Activated naive CD8-positive, alpha-beta T cell treated with anti-CD3 and anti-CD28 coated beads, Interleukin-2, amount 50 U/mL, for 24 hours (primary cell): ENCODE measurements at regions not wholly inside any gene's neighbourhood (a gene's known extent, or its start where the extent isn't known, plus 50 kb on each side); places are given as distances from the start of the nearest gene placed in this dataset.
"Not testable (repeated sequence)": the region's sequence is repeated elsewhere in the genome, so short reads cannot be mapped to it uniquely, and the experiment has no call there.

ENCODE experiments used
- ATAC-seq: fragments of 150-1000 bp; cut with Tn5 transposase; one replicate; pipeline ENCODE4 v1.10.0; 2021
- DNase-seq: peaks from one replicate; pipeline ENCODE4 v3.0.0; 2021
- H3K27ac Mint-ChIP-seq: one replicate; pipeline ENCODE4 v1.8.0; 2021; ENCODE audit warnings: mild to moderate bottlenecking, mixed read lengths
- H3K27me3 Mint-ChIP-seq: one replicate; pipeline ENCODE4 v1.8.0; 2021; ENCODE audit warnings: mixed read lengths
- H3K36me3 Mint-ChIP-seq: one replicate; pipeline ENCODE4 v1.8.0; 2021; ENCODE audit warnings: low read depth, mixed read lengths
- H3K4me1 Mint-ChIP-seq: one replicate; pipeline ENCODE4 v1.8.0; 2021; ENCODE audit warnings: mixed read lengths
- H3K4me3 Mint-ChIP-seq: one replicate; pipeline ENCODE4 v1.8.0; 2021; ENCODE audit warnings: mild to moderate bottlenecking, moderate library complexity, mixed read lengths
- H3K9me3 Mint-ChIP-seq: one replicate; pipeline ENCODE4 v1.8.0; 2021; ENCODE audit warnings: mixed read lengths

DNA sequence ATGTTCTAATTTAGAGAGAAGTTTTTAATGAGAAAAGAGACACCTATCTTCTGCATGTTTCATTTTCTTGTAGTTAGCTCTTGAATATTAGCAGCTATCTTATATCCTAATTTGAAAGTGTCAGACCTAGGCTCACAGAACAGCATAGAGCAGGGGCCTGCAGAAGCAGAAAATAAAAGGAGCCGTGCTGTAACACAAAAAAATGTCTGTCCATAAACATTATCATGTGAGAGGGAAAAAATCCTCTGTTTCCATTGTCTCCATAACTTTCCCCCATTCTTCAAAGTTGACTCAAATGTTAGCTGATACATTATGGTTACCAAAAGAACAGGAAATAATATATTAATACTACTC, 329.2 kb upstream of the EPHA5 start:
- Mint-ChIP-seq H3K4me1 (no peaks in the 10 kb centered on the region), H3K27me3 (no peaks in the 10 kb centered on the region), H3K36me3 (no peaks in the 10 kb centered on the region), H3K4me3 (no peak overlapping the region), H3K27ac (no peak overlapping the region), H3K9me3 (peaks cover 12% of the 10 kb centered on the region)
- ATAC-seq (no peak), DNase-seq (no peak)

DNA sequence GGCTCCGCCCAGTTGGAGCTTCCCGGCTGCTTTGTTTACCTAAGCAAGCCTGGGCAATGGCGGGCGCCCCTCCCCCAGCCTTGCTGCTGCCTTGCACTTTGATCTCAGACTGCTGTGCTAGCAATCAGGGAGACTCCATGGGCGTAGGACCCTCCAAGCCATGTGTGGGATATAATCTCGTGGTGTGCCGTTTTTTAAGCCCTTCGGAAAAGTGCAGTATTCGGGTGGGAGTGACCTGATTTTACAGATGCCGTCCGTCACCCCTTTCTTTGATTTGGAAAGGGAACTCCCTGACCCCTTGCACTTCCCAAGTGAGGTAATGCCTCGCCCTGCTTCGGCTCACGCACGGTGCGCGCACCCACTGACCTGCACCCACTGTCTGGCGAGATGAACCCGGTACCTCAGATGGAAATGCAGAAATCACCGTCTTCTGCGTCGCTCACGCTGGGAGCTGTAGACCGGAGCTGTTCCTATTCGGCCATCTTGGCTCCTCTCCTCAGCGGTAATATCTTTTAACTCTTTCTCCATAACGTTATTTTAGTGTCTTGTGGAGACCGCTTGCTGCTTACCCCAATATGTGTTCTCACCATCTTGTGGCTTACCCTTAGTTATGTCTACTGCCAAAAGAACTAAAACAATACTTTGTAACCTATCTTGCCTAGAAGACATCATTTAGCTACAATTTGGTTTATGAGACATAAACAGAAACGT, 328.7 kb upstream of the EPHA5 start:
- H3K4me1 Mint-ChIP-seq, H3K36me3 Mint-ChIP-seq, DNase-seq, ATAC-seq, H3K27ac Mint-ChIP-seq, H3K27me3 Mint-ChIP-seq, H3K4me3 Mint-ChIP-seq: not testable (repeated sequence)
- peaks cover 12% of the 10 kb centered on the region for H3K9me3 Mint-ChIP-seq

DNA sequence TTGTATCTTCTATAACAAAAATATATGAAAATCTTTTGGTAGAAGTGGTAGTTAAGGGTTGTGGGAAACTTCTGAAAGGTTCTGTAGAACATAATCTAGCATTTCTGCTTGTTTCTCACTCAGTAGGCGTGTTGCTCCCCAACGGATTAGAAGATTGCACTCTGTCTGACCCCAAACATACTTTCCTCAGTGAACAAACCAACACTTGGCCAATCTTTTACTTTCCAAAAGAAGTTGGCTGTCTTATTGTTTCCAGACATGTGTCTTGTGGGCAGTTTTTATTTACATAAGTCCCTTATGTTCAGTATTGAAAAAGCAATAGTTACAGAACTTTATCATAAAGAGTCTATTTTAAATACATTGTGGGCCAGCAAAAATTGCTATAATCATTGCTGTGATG, 312.8 kb upstream of the EPHA5 start:
- peaks cover 32% of the 10 kb centered on the region for H3K9me3 Mint-ChIP-seq

DNA sequence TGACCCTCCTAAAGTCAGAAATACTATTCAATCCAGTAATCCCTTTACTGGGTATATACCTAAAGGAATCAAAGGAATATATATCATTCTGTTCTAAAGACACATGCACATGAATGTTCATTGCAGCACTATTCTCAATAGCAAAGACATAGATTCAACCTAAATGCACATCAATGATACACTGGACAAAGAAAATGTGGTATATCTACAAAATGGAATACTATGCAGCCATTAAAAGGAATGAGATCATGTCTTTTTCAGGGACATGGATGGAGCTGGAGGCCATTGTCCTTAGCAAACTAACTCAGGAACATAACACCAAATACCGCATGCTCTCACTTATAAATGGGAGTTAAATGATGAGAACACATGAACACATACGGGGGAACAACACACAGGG, 306.0 kb upstream of the EPHA5 start:
- peaks cover 18% of the 10 kb centered on the region for H3K9me3 Mint-ChIP-seq
- DNase-seq (no peak), ATAC-seq (no peak)
- H3K27ac Mint-ChIP-seq = no peak overlapping the region
- no peaks in the 10 kb centered on the region for H3K4me1 Mint-ChIP-seq
- H3K4me3 Mint-ChIP-seq = no peak overlapping the region
- H3K27me3 Mint-ChIP-seq = no peaks in the 10 kb centered on the region
- no peaks in the 10 kb centered on the region for H3K36me3 Mint-ChIP-seq

More for the DNA sequence above, 312.8 kb upstream of the EPHA5 start:
- Mint-ChIP-seq H3K27ac (no peak overlapping the region), H3K27me3 (no peaks in the 10 kb centered on the region), H3K4me3 (no peak overlapping the region), H3K4me1 (no peaks in the 10 kb centered on the region), H3K36me3 (no peaks in the 10 kb centered on the region)
- no peak for DNase-seq
- no peak for ATAC-seq

DNA sequence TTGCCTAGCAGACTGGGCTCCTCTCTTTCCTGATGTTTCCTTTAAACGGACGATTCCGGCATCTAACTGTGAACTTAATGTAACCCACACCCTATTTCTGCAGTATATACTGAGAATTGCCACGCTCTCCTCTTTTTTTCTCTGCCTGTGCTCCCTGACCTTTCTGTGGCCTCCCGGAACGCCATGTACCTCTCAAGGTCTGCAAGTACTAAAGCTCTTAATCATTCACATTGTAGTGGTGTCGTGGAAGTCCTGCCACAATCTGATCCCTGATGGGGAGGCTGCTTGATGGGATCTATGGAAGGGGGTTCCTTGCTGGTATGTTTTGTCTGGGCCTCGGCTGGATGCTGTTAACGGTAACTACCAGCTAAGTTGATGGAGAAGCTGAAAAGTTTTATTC, 302.9 kb upstream of the EPHA5 start:
- Mint-ChIP-seq H3K27ac (no peak overlapping the region), H3K4me3 (no peak overlapping the region), H3K9me3 (peaks cover 11% of the 10 kb centered on the region), H3K36me3 (no peaks in the 10 kb centered on the region), H3K4me1 (no peaks in the 10 kb centered on the region), H3K27me3 (no peaks in the 10 kb centered on the region)
- ATAC-seq = no peak
- no peak for DNase-seq

DNA sequence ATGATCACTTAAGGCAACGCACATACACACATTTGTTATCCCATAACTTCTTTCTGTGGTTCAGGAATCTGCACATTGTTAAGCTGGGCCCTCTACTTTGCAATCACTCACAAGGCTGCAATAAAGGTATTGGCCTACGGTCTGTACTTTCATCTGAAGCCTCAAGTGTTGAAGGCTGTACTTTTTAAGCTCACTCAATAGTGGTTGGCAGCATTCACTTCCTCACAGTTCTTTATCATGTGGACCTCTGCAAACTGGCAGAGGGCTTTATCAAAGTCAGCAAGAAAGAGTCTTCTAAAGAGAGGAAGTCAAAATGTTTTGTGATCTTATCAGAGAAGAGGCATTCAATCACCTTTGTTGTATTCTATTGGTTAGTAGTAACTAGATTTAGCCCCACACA, 301.4 kb upstream of the EPHA5 start:
- H3K9me3 Mint-ChIP-seq = peaks cover 6% of the 10 kb centered on the region
- H3K27ac Mint-ChIP-seq = no peak overlapping the region
- DNase-seq = no peak
- no peaks in the 10 kb centered on the region for H3K36me3 Mint-ChIP-seq
- H3K4me1 Mint-ChIP-seq = no peaks in the 10 kb centered on the region
- H3K4me3 Mint-ChIP-seq = no peak overlapping the region
- no peak for ATAC-seq
- H3K27me3 Mint-ChIP-seq = no peaks in the 10 kb centered on the region

DNA sequence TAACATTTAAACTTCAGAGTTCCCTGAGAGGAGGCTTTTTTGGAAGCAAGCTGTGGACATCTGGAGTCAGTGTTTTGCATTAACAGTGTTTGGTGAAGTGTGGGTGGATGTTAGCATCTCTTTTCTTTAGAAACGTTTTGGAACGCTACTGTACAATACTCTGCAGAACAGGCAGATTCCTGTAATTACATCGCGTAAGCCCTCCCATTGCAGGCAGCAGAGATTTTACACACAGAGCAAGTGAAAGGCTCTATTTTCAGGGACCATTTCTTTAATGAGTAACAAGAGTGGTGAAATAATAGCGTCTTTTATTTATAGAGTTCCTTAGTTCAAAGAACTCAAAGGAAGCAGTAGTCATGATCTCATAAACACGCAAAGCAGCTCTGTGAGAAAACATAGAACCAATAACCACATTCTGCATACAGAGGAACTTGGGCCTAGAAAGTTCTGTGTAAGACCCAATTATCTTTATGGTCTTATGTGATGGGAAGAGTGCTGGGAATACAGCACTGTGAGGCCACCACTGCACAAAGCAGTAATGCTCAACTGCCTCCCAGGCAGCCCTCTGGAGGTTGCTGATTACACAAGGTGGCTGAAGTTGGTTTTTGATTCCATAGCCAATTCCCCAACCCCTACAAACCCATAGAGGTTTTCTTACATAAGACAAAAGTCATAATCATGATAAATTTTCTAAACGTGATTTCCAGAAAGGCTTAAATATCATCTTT, 298.7 kb upstream of the EPHA5 start:
- Mint-ChIP-seq H3K27ac (no peak overlapping the region), H3K4me3 (no peak overlapping the region), H3K27me3 (no peaks in the 10 kb centered on the region), H3K4me1 (no peaks in the 10 kb centered on the region), H3K9me3 (peaks cover under 1% of the 10 kb centered on the region), H3K36me3 (no peaks in the 10 kb centered on the region)
- no peak for DNase-seq
- ATAC-seq = no peak

DNA sequence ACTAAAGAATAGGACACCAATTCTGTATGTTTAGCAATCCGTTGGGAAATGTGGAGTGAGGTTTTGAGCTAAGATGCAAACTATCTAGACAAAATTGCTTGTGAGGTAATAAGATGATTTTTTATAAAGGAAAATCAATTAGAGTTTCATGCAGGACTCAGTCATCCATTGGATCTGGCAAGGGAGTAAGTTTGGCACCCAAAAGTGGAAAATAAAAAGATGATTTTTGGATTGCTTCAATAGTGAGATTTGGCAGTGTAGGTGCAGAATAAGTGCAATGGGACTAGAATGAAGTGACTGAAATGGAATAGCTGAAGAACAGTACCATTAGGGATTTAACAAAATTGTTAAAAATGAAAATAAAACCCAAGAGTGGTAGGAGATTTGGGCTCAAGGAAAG, 290.5 kb upstream of the EPHA5 start:
- no peaks in the 10 kb centered on the region for H3K36me3 Mint-ChIP-seq
- H3K9me3 Mint-ChIP-seq = peaks cover 11% of the 10 kb centered on the region
- H3K27ac Mint-ChIP-seq = no peak overlapping the region
- no peaks in the 10 kb centered on the region for H3K4me1 Mint-ChIP-seq
- no peaks in the 10 kb centered on the region for H3K27me3 Mint-ChIP-seq
- DNase-seq = no peak
- no peak for ATAC-seq
- H3K4me3 Mint-ChIP-seq = no peak overlapping the region

DNA sequence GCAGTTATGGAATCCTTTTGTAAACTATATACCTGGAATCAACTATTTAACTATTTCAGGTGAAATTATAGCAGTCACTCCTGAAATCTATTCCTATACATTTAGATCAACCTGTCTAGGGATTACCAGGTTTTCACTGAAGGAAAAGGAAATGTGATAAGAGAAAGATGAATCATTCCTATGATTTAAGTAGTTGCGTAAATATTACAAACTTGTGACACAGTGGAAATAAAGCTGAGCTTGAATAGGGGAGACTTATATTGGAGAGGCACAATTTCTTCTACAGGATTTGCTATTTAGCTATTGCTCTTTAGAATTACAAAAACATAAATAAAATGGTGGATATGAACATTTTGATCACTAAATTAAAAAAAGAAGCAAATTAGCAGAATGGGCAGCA, 284.1 kb upstream of the EPHA5 start:
- H3K4me1 Mint-ChIP-seq = no peaks in the 10 kb centered on the region

DNA sequence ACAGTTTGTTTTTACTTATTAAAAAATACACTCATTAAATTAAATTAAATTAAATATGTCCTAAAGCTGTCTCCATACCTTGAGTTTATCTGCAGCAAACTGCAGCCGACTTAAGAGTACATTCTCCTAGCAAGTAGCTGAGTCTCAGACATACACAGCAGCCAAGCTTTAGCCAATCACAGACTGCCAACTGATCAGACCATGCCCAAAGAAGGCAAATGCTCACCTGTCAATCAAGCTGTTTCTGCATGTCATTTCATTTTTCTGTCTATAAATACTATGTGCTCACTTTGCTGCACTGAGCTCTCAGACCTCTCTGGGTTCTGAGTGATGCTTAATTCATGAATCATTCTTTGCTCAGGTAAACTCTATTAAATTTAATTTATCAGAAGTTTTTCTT, 280.9 kb upstream of the EPHA5 start:
- DNase-seq = no peak
- no peaks in the 10 kb centered on the region for H3K27me3 Mint-ChIP-seq
- H3K4me3 Mint-ChIP-seq = no peak overlapping the region
- no peaks in the 10 kb centered on the region for H3K36me3 Mint-ChIP-seq
- no peaks in the 10 kb centered on the region for H3K4me1 Mint-ChIP-seq
- no peak overlapping the region for H3K27ac Mint-ChIP-seq
- H3K9me3 Mint-ChIP-seq = peaks cover 9% of the 10 kb centered on the region
- ATAC-seq = no peak

More for the DNA sequence above, 284.1 kb upstream of the EPHA5 start:
- Mint-ChIP-seq H3K27me3 (no peaks in the 10 kb centered on the region), H3K9me3 (peaks cover 9% of the 10 kb centered on the region), H3K4me3 (no peak overlapping the region), H3K27ac (no peak overlapping the region), H3K36me3 (no peaks in the 10 kb centered on the region)
- ATAC-seq = no peak
- DNase-seq = no peak

DNA sequence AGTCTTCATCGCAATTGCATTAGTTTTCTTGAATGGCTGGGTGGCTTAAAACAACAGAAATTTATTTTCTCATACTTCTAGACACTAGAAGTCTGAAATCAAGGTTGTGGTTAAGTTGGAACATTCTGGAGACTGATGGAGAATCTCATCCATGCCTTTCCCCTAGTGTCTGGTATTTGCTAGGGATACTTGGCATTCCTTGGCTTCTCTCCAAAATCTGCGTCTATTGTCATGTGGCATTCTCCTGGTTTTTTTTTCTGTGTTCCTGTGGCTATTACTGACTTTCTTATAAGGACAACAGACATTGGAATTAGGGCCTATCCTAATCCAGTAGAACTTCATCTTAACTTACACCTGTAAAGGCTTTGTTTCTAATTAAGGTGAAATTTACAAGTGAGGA, 272.8 kb upstream of the EPHA5 start:
- Mint-ChIP-seq H3K27ac (no peak overlapping the region), H3K4me3 (no peak overlapping the region), H3K9me3 (no peaks in the 10 kb centered on the region), H3K4me1 (no peaks in the 10 kb centered on the region), H3K27me3 (no peaks in the 10 kb centered on the region), H3K36me3 (no peaks in the 10 kb centered on the region)
- DNase-seq = no peak
- no peak for ATAC-seq

DNA sequence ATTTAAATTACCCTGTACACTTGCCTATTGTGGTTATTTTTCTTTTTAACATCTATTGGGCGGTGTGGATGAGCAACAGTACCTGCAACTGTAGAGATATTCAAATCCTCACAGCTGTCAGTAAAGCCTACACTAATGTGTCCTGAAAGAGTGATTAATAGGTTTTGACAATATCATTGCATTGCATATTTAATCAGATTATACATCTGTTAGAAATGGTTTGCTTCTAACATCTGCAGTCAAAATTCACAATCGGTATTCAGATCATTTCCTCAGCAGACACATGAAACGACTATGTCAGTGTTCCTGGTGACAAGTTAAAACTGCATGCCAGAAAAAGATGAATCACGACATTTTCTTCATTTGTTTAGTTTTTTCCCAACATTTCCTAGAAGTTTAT, 254.6 kb upstream of the EPHA5 start:
- no peak overlapping the region for H3K27ac Mint-ChIP-seq
- no peaks in the 10 kb centered on the region for H3K4me1 Mint-ChIP-seq
- ATAC-seq = no peak
- no peaks in the 10 kb centered on the region for H3K36me3 Mint-ChIP-seq
- no peaks in the 10 kb centered on the region for H3K9me3 Mint-ChIP-seq
- H3K4me3 Mint-ChIP-seq = no peak overlapping the region
- H3K27me3 Mint-ChIP-seq = no peaks in the 10 kb centered on the region
- no peak for DNase-seq

DNA sequence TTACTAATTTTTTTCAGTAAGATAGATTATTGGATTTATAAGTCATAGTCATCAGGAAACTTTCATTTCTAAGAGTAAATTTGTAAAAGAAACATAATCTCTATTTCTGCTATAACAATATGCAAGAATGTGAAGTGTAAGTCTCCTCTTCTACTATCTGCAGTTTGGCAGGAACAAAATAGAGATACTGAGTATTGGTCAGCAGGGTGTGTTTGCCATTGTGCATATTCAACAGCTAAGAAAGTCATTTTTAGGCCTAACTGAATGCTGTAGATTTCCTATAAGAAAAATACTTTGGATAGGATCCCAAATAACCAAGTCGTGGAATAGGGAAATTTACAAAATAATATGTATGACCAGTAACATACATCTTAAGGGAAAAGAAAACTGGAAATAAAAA, 253.3 kb upstream of the EPHA5 start:
- Mint-ChIP-seq H3K27ac (no peak overlapping the region), H3K36me3 (no peaks in the 10 kb centered on the region), H3K4me1 (no peaks in the 10 kb centered on the region), H3K9me3 (no peaks in the 10 kb centered on the region), H3K4me3 (no peak overlapping the region), H3K27me3 (no peaks in the 10 kb centered on the region)
- no peak for ATAC-seq
- no peak for DNase-seq

DNA sequence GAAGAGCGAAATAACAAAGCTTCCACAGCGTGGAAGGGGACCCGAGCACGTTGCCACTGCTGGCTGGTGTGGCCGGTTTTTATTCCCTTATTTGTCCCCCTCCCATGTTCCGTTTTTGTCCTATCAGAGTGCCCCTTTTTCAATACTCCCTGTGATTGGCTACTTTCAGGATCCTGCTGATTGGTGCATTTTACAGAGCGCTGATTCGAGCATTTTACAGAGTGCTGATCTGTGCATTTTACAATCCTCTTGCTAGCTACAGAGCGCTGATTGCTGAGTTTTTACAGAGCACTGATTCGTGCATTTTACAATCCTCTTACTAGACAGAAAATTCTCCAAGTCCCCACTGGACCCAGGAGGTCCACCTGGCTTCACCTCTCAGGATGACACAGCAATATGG, 250.9 kb upstream of the EPHA5 start:
- H3K36me3 Mint-ChIP-seq = no peaks in the 10 kb centered on the region
- no peaks in the 10 kb centered on the region for H3K4me1 Mint-ChIP-seq
- no peak overlapping the region for H3K27ac Mint-ChIP-seq
- no peaks in the 10 kb centered on the region for H3K9me3 Mint-ChIP-seq
- no peak for ATAC-seq
- no peak overlapping the region for H3K4me3 Mint-ChIP-seq
- H3K27me3 Mint-ChIP-seq = no peaks in the 10 kb centered on the region
- DNase-seq = no peak

DNA sequence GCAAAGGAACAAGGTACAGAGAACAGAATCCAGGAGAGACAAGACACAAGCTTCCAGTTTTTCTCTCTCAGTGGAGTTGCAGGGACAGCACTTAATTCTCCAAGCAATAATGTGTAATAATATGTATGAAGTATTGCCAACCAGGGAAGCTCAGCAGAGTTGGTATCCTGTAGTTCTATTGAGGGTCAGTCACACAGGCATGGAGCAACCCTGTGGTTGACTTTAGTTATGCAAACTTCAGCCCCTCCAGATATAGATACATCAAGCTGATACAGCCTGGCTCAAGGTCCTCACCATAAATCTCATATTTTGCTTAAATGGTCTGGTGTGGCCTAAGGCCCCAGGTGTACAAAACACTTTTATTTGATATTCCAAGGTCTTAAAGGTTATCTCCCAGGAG, 248.6 kb upstream of the EPHA5 start:
- Mint-ChIP-seq H3K27me3 (no peaks in the 10 kb centered on the region), H3K4me1 (no peaks in the 10 kb centered on the region), H3K27ac (no peak overlapping the region), H3K4me3 (no peak overlapping the region), H3K36me3 (no peaks in the 10 kb centered on the region), H3K9me3 (no peaks in the 10 kb centered on the region)
- ATAC-seq (no peak), DNase-seq (no peak)

DNA sequence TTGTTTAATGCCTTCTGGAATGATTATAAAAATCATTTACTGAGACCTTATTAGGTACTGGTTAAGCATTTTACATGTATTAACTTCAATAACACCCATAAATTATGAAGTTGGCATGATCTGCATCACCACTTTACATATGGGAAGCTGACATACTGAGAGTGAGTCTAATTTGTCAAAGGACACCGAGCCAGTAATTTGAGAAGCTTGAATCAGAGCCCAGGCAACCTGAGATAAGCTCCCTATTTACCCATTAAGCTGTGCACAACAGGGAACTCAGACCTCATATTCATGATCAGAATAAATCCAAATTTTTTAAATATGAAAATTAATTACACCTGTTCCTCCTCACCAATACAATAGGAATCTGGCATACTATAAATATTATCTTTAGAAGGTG, 247.9 kb upstream of the EPHA5 start:
- Mint-ChIP-seq H3K27me3 (no peaks in the 10 kb centered on the region), H3K36me3 (no peaks in the 10 kb centered on the region), H3K4me1 (no peaks in the 10 kb centered on the region), H3K27ac (no peak overlapping the region), H3K9me3 (no peaks in the 10 kb centered on the region), H3K4me3 (no peak overlapping the region)
- DNase-seq (no peak), ATAC-seq (no peak)
